Smooth muscle cell (in vitro differentiated cells): ENCODE measurements at regions not wholly inside any gene's neighbourhood (a gene's known extent, or its start where the extent isn't known, plus 50 kb on each side); places are given as distances from the start of the nearest gene placed in this dataset.

ENCODE experiments used
- DNase-seq: peaks from one replicate; lab custom pipeline; 2025; ENCODE audit not compliant: unreplicated experiment; lab: John Stamatoyannopoulos, UW
- H2AFZ ChIP-seq: fragments of 200-600 bp; sonication (generic); 2 replicates; pipeline ENCODE4 v1.6.0; 2016; ENCODE audit warnings: antibody characterized with exemption, low read depth, mild to moderate bottlenecking
- H3F3A ChIP-seq: fragments of 200-600 bp; sonication (generic); 2 replicates; pipeline ENCODE4 v1.6.0; 2017; ENCODE audit warnings: antibody characterized with exemption, low read depth
- H3K27ac ChIP-seq: fragments of 200-600 bp; sonication (generic); 2 replicates; pipeline ENCODE4 v1.5.1; 2016; ENCODE audit warnings: low read depth, mild to moderate bottlenecking
- H3K27me3 ChIP-seq: fragments of 200-600 bp; sonication (generic); 2 replicates; pipeline ENCODE4 v1.6.1; 2016; ENCODE audit warnings: low read depth, mild to moderate bottlenecking
- H3K36me3 ChIP-seq: fragments of 200-600 bp; sonication (generic); 2 replicates; pipeline ENCODE4 v1.5.1; 2016; ENCODE audit warnings: low read depth
- H3K4me1 ChIP-seq: fragments of 200-600 bp; sonication (generic); 2 replicates; pipeline ENCODE4 v1.5.1; 2016; ENCODE audit warnings: low read depth
- H3K4me2 ChIP-seq: fragments of 200-600 bp; sonication (generic); 2 replicates; pipeline ENCODE4 v1.6.0; 2016; ENCODE audit warnings: mild to moderate bottlenecking
- H3K4me3 ChIP-seq: fragments of 200-600 bp; sonication (generic); 2 replicates; pipeline ENCODE4 v1.5.1; 2016; ENCODE audit warnings: mild to moderate bottlenecking
- H3K79me2 ChIP-seq: fragments of 200-600 bp; sonication (generic); 2 replicates; pipeline ENCODE4 v1.6.0; 2016; ENCODE audit warnings: low read depth, mild to moderate bottlenecking
- H3K9ac ChIP-seq: fragments of 200-600 bp; sonication (generic); 2 replicates; pipeline ENCODE4 v1.6.0; 2016; ENCODE audit warnings: low read depth
- H3K9me3 ChIP-seq: fragments of 200-600 bp; sonication (generic); replicated peaks from 2 replicates; pipeline ENCODE4 v1.5.1; 2016; ENCODE audit warnings: low read depth
- H4K20me1 ChIP-seq: fragments of 200-600 bp; sonication (generic); 2 replicates; pipeline ENCODE4 v1.6.0; 2016; ENCODE audit warnings: low read depth
- CTCF ChIP-seq: fragments of 200-600 bp; sonication (generic); IDR thresholded peaks from 2 replicates; pipeline ENCODE4 v1.5.1; 2017; ENCODE audit warnings: borderline replicate concordance, mild to moderate bottlenecking, antibody characterized with exemption; ENCODE audit not compliant: insufficient read depth, poor library complexity, severe bottlenecking
- WGBS: methylation state at CpG from one replicate; pipeline ENCODE4 v1.1.7; 2016; ENCODE audit warnings: low lambda C conversion rate; 5-methylcytosine and 5-hydroxymethylcytosine counted together

GRCh38 chr19:30120860-30121484 lies 178.9 kb downstream of the URI1 start:
- H2AFZ ChIP-seq = no peak overlapping the region
- 90% methylated on average over 4 of the region's 4 CpGs for WGBS
- no peak overlapping the region for H3K9ac ChIP-seq
- H3K27ac ChIP-seq = no peak overlapping the region
- H3K9me3 ChIP-seq = no peaks in the 10 kb centered on the region
- no peak overlapping the region for H3K4me2 ChIP-seq
- no peaks in the 10 kb centered on the region for H3K4me1 ChIP-seq
- H3K4me3 ChIP-seq = no peak overlapping the region
- TF ChIP-seq CTCF = no peak
- no peaks in the 10 kb centered on the region for H3K27me3 ChIP-seq
- DNase-seq = no peak
- H3F3A ChIP-seq = no peaks in the 10 kb centered on the region
- no peaks in the 10 kb centered on the region for H4K20me1 ChIP-seq
- no peaks in the 10 kb centered on the region for H3K79me2 ChIP-seq
- no peaks in the 10 kb centered on the region for H3K36me3 ChIP-seq

- Histone ChIP-seq H4K20me1 (no peaks in the 10 kb centered on the region), H3K4me2 (no peak overlapping the region), H3K9ac (no peak overlapping the region), H3K79me2 (no peaks in the 10 kb centered on the region), H2AFZ (no peak overlapping the region), H3K4me1 (no peaks in the 10 kb centered on the region), H3K36me3 (no peaks in the 10 kb centered on the region), H3K27ac (no peak overlapping the region), H3K4me3 (no peak overlapping the region), H3F3A (no peaks in the 10 kb centered on the region), H3K9me3 (no peaks in the 10 kb centered on the region), H3K27me3 (no peaks in the 10 kb centered on the region)
- TF ChIP-seq CTCF = no peak
- DNase-seq = no peak
- 86% methylated on average over 9 of the region's 9 CpGs for WGBS
Measured at GRCh38 chr19:30122431-30122830, 180.4 kb downstream of the URI1 start.

GRCh38 chr19:30123119-30123518 lies 181.1 kb downstream of the URI1 start:
- H2AFZ ChIP-seq = no peak overlapping the region
- H3K4me2 ChIP-seq = no peak overlapping the region
- H3K4me3 ChIP-seq = no peak overlapping the region
- H3K9me3 ChIP-seq = no peaks in the 10 kb centered on the region
- no peak for TF ChIP-seq CTCF
- no peaks in the 10 kb centered on the region for H4K20me1 ChIP-seq
- no peak for DNase-seq
- WGBS = 84% methylated on average over 14 of the region's 14 CpGs
- H3F3A ChIP-seq = no peaks in the 10 kb centered on the region
- no peak overlapping the region for H3K9ac ChIP-seq
- H3K4me1 ChIP-seq = no peaks in the 10 kb centered on the region
- H3K79me2 ChIP-seq = no peaks in the 10 kb centered on the region
- H3K36me3 ChIP-seq = no peaks in the 10 kb centered on the region
- H3K27ac ChIP-seq = no peak overlapping the region
- no peaks in the 10 kb centered on the region for H3K27me3 ChIP-seq

GRCh38 chr19:30123611-30124010 lies 181.6 kb downstream of the URI1 start:
- H3K79me2 ChIP-seq = no peaks in the 10 kb centered on the region
- no peak overlapping the region for H2AFZ ChIP-seq
- no peaks in the 10 kb centered on the region for H3K27me3 ChIP-seq
- H3F3A ChIP-seq = no peaks in the 10 kb centered on the region
- H3K4me1 ChIP-seq = no peaks in the 10 kb centered on the region
- no peak overlapping the region for H3K4me3 ChIP-seq
- no peak overlapping the region for H3K9ac ChIP-seq
- no peak overlapping the region for H3K27ac ChIP-seq
- no peak overlapping the region for H3K4me2 ChIP-seq
- DNase-seq = no peak
- 76% methylated on average over 9 of the region's 9 CpGs for WGBS
- no peak for TF ChIP-seq CTCF
- H3K36me3 ChIP-seq = no peaks in the 10 kb centered on the region
- H3K9me3 ChIP-seq = no peaks in the 10 kb centered on the region
- no peaks in the 10 kb centered on the region for H4K20me1 ChIP-seq
